Endothelial cell (in vitro differentiated cells): ENCODE measurements at regions not wholly inside any gene's neighbourhood (a gene's known extent, or its start where the extent isn't known, plus 50 kb on each side); places are given as distances from the start of the nearest gene placed in this dataset.

ENCODE experiments used
- DNase-seq: peaks from one replicate; pipeline ENCODE4 v3.0.0; 2021; ENCODE audit warnings: low spot score
- H3K27ac Mint-ChIP-seq: one replicate; pipeline ENCODE4 v1.8.0; 2021; ENCODE audit warnings: mixed read lengths, inconsistent platforms; ENCODE audit not compliant: unreplicated experiment
- H3K27me3 Mint-ChIP-seq: one replicate; pipeline ENCODE4 v1.8.0; 2021; ENCODE audit warnings: mild to moderate bottlenecking, moderate library complexity, mixed read lengths, inconsistent platforms; ENCODE audit not compliant: unreplicated experiment
- H3K36me3 Mint-ChIP-seq: one replicate; pipeline ENCODE4 v1.8.0; 2021; ENCODE audit warnings: mild to moderate bottlenecking, low read depth, mixed read lengths, inconsistent platforms; ENCODE audit not compliant: unreplicated experiment
- H3K4me1 Mint-ChIP-seq: one replicate; pipeline ENCODE4 v1.8.0; 2021; ENCODE audit warnings: mild to moderate bottlenecking, mixed read lengths, inconsistent platforms; ENCODE audit not compliant: unreplicated experiment
- H3K4me3 Mint-ChIP-seq: one replicate; pipeline ENCODE4 v1.8.0; 2021; ENCODE audit warnings: mild to moderate bottlenecking, mixed read lengths, inconsistent platforms; ENCODE audit not compliant: unreplicated experiment
- H3K9me3 Mint-ChIP-seq: one replicate; pipeline ENCODE4 v1.8.0; 2021; ENCODE audit warnings: mixed read lengths, inconsistent platforms; ENCODE audit not compliant: unreplicated experiment
- CTCF ChIP-seq: fragments of 200-600 bp; sonication (generic); IDR thresholded peaks from one replicate; pipeline ENCODE4 v1.5.0; 2021; ENCODE audit warnings: antibody characterized with exemption; ENCODE audit not compliant: unreplicated experiment

GRCh38 chr10:85538601-85539000 lies 828.0 kb downstream of the GRID1 start:
- Mint-ChIP-seq H3K27me3 (no peaks in the 10 kb centered on the region), H3K9me3 (peaks cover 9% of the 10 kb centered on the region), H3K27ac (no peak overlapping the region), H3K4me3 (no peak overlapping the region), H3K36me3 (no peaks in the 10 kb centered on the region), H3K4me1 (no peaks in the 10 kb centered on the region)
- no peak for TF ChIP-seq CTCF
- DNase-seq: no peak

GRCh38 chr10:85542152-85542551 lies 824.4 kb downstream of the GRID1 start:
- Mint-ChIP-seq H3K36me3 (no peaks in the 10 kb centered on the region), H3K9me3 (peaks cover 14% of the 10 kb centered on the region), H3K4me1 (peaks cover 13% of the 10 kb centered on the region), H3K4me3 (no peak overlapping the region), H3K27ac (no peak overlapping the region), H3K27me3 (peaks cover 3% of the 10 kb centered on the region)
- TF ChIP-seq CTCF: no peak
- DNase-seq: no peak

- H3K27me3 Mint-ChIP-seq: peaks cover 3% of the 10 kb centered on the region
- H3K4me3 Mint-ChIP-seq: no peak overlapping the region
- TF ChIP-seq CTCF: no peak
- DNase-seq: no peak
- no peaks in the 10 kb centered on the region for H3K36me3 Mint-ChIP-seq
- H3K4me1 Mint-ChIP-seq: peaks cover 21% of the 10 kb centered on the region
- no peak overlapping the region for H3K27ac Mint-ChIP-seq
- peaks cover 14% of the 10 kb centered on the region for H3K9me3 Mint-ChIP-seq
Measured at GRCh38 chr10:85542936-85543730, 823.5 kb downstream of the GRID1 start.

GRCh38 chr10:85544956-85545355 lies 821.6 kb downstream of the GRID1 start:
- DNase-seq: no peak
- H3K27ac Mint-ChIP-seq: peak overlapping the region; percentile 38
- no peak overlapping the region for H3K4me3 Mint-ChIP-seq
- H3K36me3 Mint-ChIP-seq: no peaks in the 10 kb centered on the region
- peaks cover 21% of the 10 kb centered on the region for H3K4me1 Mint-ChIP-seq
- H3K9me3 Mint-ChIP-seq: peaks cover 12% of the 10 kb centered on the region
- peaks cover 3% of the 10 kb centered on the region for H3K27me3 Mint-ChIP-seq
- no peak for TF ChIP-seq CTCF

- TF ChIP-seq CTCF: no peak
- Mint-ChIP-seq H3K9me3 (peaks cover 10% of the 10 kb centered on the region), H3K36me3 (no peaks in the 10 kb centered on the region), H3K27ac (no peak overlapping the region), H3K4me1 (peaks cover 21% of the 10 kb centered on the region), H3K27me3 (peaks cover 3% of the 10 kb centered on the region), H3K4me3 (no peak overlapping the region)
- no peak for DNase-seq
Measured at GRCh38 chr10:85545874-85546273, 820.7 kb downstream of the GRID1 start.
